ENCODE measurements at regions not wholly inside any gene's neighbourhood (a gene's known extent, or its start where the extent isn't known, plus 50 kb on each side); places are given as distances from the start of the nearest gene placed in this dataset.

GRCh38 chr20:1831096-1831495 is 64.1 kb upstream of the SIRPA start:
- TF ChIP-seq, protein P1, sequence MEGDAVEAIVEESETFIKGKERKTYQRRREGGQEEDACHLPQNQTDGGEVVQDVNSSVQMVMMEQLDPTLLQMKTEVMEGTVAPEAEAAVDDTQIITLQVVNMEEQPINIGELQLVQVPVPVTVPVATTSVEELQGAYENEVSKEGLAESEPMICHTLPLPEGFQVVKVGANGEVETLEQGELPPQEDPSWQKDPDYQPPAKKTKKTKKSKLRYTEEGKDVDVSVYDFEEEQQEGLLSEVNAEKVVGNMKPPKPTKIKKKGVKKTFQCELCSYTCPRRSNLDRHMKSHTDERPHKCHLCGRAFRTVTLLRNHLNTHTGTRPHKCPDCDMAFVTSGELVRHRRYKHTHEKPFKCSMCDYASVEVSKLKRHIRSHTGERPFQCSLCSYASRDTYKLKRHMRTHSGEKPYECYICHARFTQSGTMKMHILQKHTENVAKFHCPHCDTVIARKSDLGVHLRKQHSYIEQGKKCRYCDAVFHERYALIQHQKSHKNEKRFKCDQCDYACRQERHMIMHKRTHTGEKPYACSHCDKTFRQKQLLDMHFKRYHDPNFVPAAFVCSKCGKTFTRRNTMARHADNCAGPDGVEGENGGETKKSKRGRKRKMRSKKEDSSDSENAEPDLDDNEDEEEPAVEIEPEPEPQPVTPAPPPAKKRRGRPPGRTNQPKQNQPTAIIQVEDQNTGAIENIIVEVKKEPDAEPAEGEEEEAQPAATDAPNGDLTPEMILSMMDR (IDR thresholded peaks at IDR 0.05), result no peak
- no peak for TF ChIP-seq ZFX (IDR thresholded peaks at IDR 0.05; ENCODE audit: borderline replicate concordance)
- H3K27ac ChIP-seq, result no peak overlapping the region

DNA sequence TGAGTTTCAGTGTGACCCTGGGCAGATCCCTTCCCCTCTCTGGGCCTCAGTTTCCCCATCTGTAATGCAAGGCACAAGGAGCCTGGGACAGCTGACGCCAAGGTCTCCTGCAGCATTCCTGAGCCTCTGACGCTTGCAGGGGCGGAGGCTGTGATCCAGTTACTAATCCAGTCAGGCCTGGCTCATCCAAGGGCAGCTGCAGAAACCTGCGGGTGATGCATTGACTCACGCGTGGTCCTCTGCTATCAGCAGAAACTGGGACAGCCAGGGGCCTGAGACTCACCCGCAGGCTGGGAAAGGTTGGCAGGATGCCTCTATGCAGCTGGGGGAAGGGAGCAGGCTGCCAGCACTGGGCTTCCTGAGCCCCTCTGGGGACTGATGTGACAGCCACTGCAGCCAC is 65.0 kb upstream of the SIRPA start:
- no peak for TF ChIP-seq ZFX (IDR thresholded peaks at IDR 0.05; ENCODE audit: borderline replicate concordance)
- TF ChIP-seq, protein P1 (IDR thresholded peaks at IDR 0.05), result no peak
- no peak overlapping the region for H3K27ac ChIP-seq

- no peak for TF ChIP-seq ZFX (IDR thresholded peaks at IDR 0.05; ENCODE audit: borderline replicate concordance)
- TF ChIP-seq, protein P1 (IDR thresholded peaks at IDR 0.05), result no peak
- no peak overlapping the region for H3K27ac ChIP-seq
These were observed 65.7 kb upstream of the SIRPA start for GRCh38 chr20:1829531-1829930.

- no peak for TF ChIP-seq ZFX (IDR thresholded peaks at IDR 0.05; ENCODE audit: borderline replicate concordance)
- TF ChIP-seq, protein P1 (IDR thresholded peaks at IDR 0.05), result no peak
- H3K27ac ChIP-seq, result no peak overlapping the region
These were observed 66.4 kb upstream of the SIRPA start for GRCh38 chr20:1828786-1829131.

DNA sequence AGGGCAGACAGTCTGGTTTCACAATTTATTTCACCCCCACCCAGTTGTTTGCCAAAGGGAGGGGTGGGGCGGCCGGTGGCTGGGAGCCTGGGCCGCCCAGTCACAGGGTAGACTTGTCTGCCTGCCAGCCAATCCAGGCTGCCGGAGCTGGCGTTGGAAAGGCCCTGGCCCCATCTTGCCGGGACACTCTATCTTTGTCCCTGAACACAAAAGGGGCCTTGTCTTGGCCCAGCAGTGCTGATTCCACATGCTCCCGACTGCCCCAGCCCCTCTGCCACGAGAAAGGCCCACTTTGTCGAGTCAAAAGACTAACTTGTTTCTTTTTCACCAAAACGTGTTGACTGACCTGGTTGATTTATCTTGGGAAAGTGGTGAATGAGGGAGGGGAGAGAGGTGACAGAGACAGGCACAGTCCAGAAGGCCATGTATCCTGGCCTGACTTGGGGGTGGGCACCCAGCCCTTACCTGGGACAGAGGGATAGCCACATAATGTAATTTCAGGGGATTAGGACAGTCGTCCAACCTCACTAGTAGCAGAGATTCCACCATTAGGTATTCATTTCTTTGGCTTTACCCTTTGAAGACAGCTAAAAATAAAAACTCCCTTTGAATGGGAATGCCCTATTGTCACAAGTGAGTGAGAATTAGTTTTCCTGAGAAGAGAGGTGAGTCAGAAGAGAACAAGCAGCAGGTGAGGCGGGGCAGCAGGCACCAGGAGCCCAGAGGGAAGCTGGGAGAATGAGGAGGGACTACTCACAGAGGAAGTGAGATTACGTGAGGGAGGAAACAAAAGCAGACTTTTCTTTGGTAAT is 67.0 kb upstream of the SIRPA start:
- no peak overlapping the region for H3K27ac ChIP-seq
- no peak for TF ChIP-seq ZFX (IDR thresholded peaks at IDR 0.05; ENCODE audit: borderline replicate concordance)
- TF ChIP-seq, protein P1 (IDR thresholded peaks at IDR 0.05), result no peak

DNA sequence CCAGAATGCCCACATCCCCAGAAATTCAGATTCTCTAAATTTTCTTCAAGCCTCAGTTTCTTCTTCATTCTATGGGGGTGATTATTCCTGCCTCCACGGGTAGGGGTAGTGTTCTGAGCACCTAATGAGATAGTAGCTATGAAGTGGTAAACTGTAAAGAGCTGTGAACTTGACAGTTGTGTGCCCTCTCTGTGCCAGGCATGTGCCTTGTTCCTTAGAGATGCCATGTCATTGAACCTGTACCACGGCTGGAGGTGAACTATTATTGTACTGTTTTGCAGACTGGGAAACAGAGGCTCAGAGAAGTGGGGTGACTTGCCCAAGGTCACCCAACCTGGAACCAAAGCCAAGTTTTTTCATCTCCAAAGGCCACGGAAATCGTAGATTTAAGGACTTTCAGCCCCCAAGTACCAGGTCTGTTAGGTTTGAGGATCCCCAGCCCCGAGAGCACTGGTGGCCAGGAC is 67.7 kb upstream of the SIRPA start:
- TF ChIP-seq, protein P1 (IDR thresholded peaks at IDR 0.05), result no peak
- TF ChIP-seq ZFX (IDR thresholded peaks at IDR 0.05; ENCODE audit: borderline replicate concordance), result no peak
- no peak overlapping the region for H3K27ac ChIP-seq

DNA sequence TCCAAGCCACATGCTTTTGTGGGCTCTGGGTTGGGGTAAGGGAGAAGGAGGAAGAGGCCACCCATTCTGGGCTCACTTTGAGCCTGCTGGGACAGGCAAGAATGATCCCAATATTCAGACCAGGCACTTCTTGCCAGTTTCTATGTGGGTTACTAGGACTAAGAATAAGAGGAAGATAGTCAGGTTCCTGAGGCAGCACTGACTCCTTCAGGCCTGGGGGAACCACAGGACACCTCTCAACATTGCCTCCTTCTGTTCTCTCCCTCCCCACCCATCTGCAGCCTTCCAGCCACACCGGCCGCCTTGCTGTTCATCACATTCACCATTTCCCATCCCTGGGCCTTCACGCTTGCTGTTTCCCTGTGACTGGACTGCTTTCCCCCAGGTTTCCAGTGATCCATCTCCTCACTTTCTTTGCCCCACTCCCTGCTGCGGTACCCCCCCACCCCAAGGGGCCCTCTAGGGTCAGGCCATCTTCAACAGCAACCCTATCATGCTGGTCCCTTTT is 69.2 kb upstream of the SIRPA start:
- no peak for TF ChIP-seq ZFX (IDR thresholded peaks at IDR 0.05; ENCODE audit: borderline replicate concordance)
- TF ChIP-seq, protein P1 (IDR thresholded peaks at IDR 0.05), result no peak

More for the DNA sequence above, 69.2 kb upstream of the SIRPA start:
- H3K27ac ChIP-seq, result no peak overlapping the region
